ENCODE measurements at regions not wholly inside any gene's neighbourhood (a gene's known extent, or its start where the extent isn't known, plus 50 kb on each side); places are given as distances from the start of the nearest gene placed in this dataset.

DNA sequence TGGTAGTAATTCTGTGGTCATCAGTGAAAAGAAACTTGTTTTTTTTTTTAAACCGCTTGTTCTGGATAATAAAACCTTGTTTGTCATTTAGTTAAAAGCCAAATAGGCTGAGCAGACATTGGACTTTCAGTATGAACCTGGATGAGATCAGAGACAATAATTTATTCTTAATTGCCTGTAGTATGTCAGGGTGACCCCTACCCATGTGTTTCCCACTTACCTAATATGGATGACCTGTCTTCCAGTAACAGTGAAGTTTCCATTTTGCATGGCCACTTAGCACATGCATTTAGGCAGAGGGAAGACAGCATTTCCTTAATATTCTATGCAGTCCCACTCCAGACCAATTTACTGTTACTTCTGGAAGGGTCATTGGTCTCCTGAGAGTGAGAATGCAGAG lies 87.6 kb upstream of the CFAP20DC start:
- H3K9me2 ChIP-seq (ENCODE audit: insufficient read depth, low read length): no peaks in the 10 kb centered on the region
- H4K20me1 ChIP-seq (ENCODE audit: insufficient read depth): no peaks in the 10 kb centered on the region
- H3K9ac ChIP-seq (ENCODE audit: low read length): no peak overlapping the region
- no peaks in the 10 kb centered on the region for H3K27me3 ChIP-seq (ENCODE audit: insufficient read depth, low read depth, low read length)
- no peak overlapping the region for H3K4me3 ChIP-seq (ENCODE audit: low read length)
- H3K4me2 ChIP-seq (ENCODE audit: low read length): no peak overlapping the region
- no peaks in the 10 kb centered on the region for H3F3A ChIP-seq (ENCODE audit: insufficient read depth, low read length, poor library complexity, severe bottlenecking)
- no peaks in the 10 kb centered on the region for H3K79me2 ChIP-seq (replicated peaks; ENCODE audit: insufficient read depth, low read length)
- H3K36me3 ChIP-seq (ENCODE audit: insufficient read depth, low read length): no peaks in the 10 kb centered on the region
- no peak overlapping the region for H3K27ac ChIP-seq (ENCODE audit: low read length)
- H2AFZ ChIP-seq (ENCODE audit: low read depth, low read length): no peak overlapping the region
- H3K9me3 ChIP-seq (ENCODE audit: low read length): no peaks in the 10 kb centered on the region
- no peak for TF ChIP-seq EZH2 (IDR thresholded peaks at IDR 0.05; ENCODE audit: borderline replicate concordance, insufficient read depth, low read length, poor library complexity, severe bottlenecking)
- no peak for TF ChIP-seq EP300 (conservative IDR thresholded peaks at IDR 0.05; ENCODE audit: poor library complexity, severe bottlenecking)
- no peak for TF ChIP-seq TAF1 (IDR thresholded peaks at IDR 0.05; ENCODE audit: low read depth)
- no peak for TF ChIP-seq REST (IDR thresholded peaks at IDR 0.05; ENCODE audit: borderline replicate concordance)

DNA sequence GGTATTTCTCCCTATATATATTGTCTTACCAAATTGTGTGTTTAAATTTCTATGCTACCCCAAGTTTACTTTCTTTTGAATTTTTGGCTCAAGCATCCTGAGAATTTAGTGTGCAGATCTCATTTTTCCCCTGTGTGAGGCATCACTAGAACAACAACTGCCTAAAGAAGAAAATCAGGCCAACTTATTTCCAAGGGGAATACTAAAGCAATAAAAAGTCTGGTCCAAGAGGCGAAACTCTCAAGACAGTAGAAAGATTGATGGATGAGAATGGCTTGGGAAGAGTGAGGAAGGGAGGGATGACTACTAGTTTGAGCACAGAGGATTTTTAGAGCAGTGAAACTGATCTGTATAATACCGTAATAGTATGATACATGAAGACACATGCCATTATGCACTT lies 86.3 kb upstream of the CFAP20DC start:
- H3K9me3 ChIP-seq (ENCODE audit: low read length): no peaks in the 10 kb centered on the region
- no peaks in the 10 kb centered on the region for H4K20me1 ChIP-seq (ENCODE audit: insufficient read depth)
- no peak overlapping the region for H3K9ac ChIP-seq (ENCODE audit: low read length)
- TF ChIP-seq EP300 (conservative IDR thresholded peaks at IDR 0.05; ENCODE audit: poor library complexity, severe bottlenecking) (no peak), RAD21 (conservative IDR thresholded peaks at IDR 0.05) (no peak), MXI1 (conservative IDR thresholded peaks at IDR 0.05; ENCODE audit: poor library complexity, severe bottlenecking) (no peak), SMC3 (conservative IDR thresholded peaks at IDR 0.05; ENCODE audit: poor library complexity) (no peak), POLR2AphosphoS5 (IDR thresholded peaks at IDR 0.05) (no peak), EZH2 (IDR thresholded peaks at IDR 0.05; ENCODE audit: borderline replicate concordance, insufficient read depth, low read length, poor library complexity, severe bottlenecking) (no peak), REST (IDR thresholded peaks at IDR 0.05; ENCODE audit: borderline replicate concordance) (no peak), TAF1 (IDR thresholded peaks at IDR 0.05; ENCODE audit: low read depth) (no peak)
- TF ChIP-seq, protein P1, sequence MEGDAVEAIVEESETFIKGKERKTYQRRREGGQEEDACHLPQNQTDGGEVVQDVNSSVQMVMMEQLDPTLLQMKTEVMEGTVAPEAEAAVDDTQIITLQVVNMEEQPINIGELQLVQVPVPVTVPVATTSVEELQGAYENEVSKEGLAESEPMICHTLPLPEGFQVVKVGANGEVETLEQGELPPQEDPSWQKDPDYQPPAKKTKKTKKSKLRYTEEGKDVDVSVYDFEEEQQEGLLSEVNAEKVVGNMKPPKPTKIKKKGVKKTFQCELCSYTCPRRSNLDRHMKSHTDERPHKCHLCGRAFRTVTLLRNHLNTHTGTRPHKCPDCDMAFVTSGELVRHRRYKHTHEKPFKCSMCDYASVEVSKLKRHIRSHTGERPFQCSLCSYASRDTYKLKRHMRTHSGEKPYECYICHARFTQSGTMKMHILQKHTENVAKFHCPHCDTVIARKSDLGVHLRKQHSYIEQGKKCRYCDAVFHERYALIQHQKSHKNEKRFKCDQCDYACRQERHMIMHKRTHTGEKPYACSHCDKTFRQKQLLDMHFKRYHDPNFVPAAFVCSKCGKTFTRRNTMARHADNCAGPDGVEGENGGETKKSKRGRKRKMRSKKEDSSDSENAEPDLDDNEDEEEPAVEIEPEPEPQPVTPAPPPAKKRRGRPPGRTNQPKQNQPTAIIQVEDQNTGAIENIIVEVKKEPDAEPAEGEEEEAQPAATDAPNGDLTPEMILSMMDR (IDR thresholded peaks at IDR 0.05; ENCODE audit: poor library complexity, severe bottlenecking): no peak
- H3K9me2 ChIP-seq (ENCODE audit: insufficient read depth, low read length): no peaks in the 10 kb centered on the region
- H3K27ac ChIP-seq (ENCODE audit: low read length): no peak overlapping the region
- H3K4me3 ChIP-seq (ENCODE audit: low read length): no peak overlapping the region
- H3K36me3 ChIP-seq (ENCODE audit: insufficient read depth, low read length): no peaks in the 10 kb centered on the region
- H2AFZ ChIP-seq (ENCODE audit: low read depth, low read length): no peak overlapping the region
- H3F3A ChIP-seq (ENCODE audit: insufficient read depth, low read length, poor library complexity, severe bottlenecking): no peaks in the 10 kb centered on the region
- no peaks in the 10 kb centered on the region for H3K79me2 ChIP-seq (replicated peaks; ENCODE audit: insufficient read depth, low read length)
- H3K4me2 ChIP-seq (ENCODE audit: low read length): no peak overlapping the region
- H3K27me3 ChIP-seq (ENCODE audit: insufficient read depth, low read depth, low read length): no peaks in the 10 kb centered on the region

All from neural cell (in vitro differentiated cells).